Limb (tissue), 2 donors: ENCODE measurements at regions not wholly inside any gene's neighbourhood (a gene's known extent, or its start where the extent isn't known, plus 50 kb on each side); places are given as distances from the start of the nearest gene placed in this dataset.
"Not testable (repeated sequence)": the region's sequence is repeated elsewhere in the genome, so short reads cannot be mapped to it uniquely, and the experiment has no call there.

Experiments
- DNase-seq, 2 donors: peaks; one replicate each; pipeline ENCODE4 v3.0.0-alpha.2; 2016; ENCODE audit errors: extremely low spot score in 2 of 2

DNA sequence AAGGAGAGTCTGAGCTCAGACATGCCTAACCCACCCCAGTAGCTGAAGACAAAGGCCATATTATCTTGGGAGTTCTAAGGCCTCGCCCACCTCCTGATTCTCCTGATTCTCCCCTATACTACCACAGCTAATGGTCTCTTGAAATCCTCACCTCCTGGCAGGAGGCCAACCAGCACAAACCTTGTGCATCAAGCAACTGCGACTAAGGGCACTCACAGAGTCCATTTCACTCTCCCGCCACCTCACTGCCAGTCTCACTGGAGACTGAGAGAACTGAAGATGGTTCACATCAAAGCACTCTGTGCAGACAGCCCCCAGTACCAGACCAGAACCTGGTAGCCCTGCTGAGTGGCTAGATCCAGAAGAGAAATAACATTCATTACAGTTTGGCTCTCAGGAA, 102.1 kb upstream of the KLF8 start:
- no peak for DNase-seq

DNA sequence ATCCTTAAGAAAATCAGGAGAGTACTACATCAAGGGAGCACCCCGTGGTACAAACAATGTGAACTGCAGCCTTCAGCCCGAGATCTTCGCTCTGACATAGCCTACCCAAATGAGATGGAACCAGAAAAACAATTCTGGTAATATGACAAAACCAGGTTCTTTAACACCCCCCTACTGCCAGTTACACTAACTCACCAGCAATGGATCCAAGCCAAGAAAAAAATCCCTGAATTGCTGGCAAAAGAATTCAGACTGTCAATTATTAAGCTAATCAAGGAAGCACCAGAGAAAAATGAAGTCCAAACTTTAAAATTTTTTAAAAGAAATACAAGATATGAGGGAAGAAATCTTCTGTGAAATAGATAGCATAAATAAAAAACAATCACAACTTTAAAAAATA, 101.7 kb upstream of the KLF8 start:
- no peak for DNase-seq

DNA sequence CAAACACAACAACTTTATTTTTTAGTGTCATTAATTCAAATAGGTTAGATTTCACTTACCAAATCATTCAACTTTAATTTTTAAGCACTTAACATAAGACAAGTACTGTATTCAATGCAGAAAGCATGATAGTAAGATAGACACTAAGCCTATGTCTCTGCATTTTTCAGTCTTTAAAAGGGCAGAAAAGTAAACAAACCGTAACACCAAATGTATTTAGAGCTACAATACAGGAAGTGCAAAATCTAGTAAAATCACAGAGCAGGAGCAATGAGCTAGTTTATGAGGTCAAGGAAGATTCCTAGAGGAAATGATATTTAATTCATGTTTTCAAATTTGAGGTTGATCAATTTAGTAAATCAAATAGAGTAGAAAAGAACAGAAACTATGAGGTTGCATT, 68.0 kb upstream of the KLF8 start:
- not testable (repeated sequence) for DNase-seq
